Stomach (tissue), 4 donors: ENCODE measurements at regions not wholly inside any gene's neighbourhood (a gene's known extent, or its start where the extent isn't known, plus 50 kb on each side); places are given as distances from the start of the nearest gene placed in this dataset.

Experiments used
- EP300 ChIP-seq: sonication (generic); formaldehyde crosslinking; IDR thresholded peaks from one replicate; pipeline ENCODE4 v1.6.1; 2017; ENCODE audit warnings: antibody characterized with exemption
- POLR2A ChIP-seq, 4 donors: fragments of 450-650 bp; IDR thresholded peaks; one replicate each; pipeline ENCODE4 v1.6.1; 2016; ENCODE audit warnings: antibody characterized with exemption in 4 of 4, control low read depth in 2 of 4, mild to moderate bottlenecking in 1 of 4, moderate library complexity in 1 of 4
- TF ChIP-seq, protein P1 (sequence below), 7 experiments: fragments of 450-650 bp in 4 of 7; fragments of 200-600 bp in 3 of 7; sonication (generic) in 3 of 7; IDR thresholded peaks; one replicate each; pipeline ENCODE4 v1.5.1; 2016 to 2019; ENCODE audit warnings: antibody characterized with exemption in 7 of 7, control low read depth in 2 of 7, mild to moderate bottlenecking in 1 of 7

DNA sequence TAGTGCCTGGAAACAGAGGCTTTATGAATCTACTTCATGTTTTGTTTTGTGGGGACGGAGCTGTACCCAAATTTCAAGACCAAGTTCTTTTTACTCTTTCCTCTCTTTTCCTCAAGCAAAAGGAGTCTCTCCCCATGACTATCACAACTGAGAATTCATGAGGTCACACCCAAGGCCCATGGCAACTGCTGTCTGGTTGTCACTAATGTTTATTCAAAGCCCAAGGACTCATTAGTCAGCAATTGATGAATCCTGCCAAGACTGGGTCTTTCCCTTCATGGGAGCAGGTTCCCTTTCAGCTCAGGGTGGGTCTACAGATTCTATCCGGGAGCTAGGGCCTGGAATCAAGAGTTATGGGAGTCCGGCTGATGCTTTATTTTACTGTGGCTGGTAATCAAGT is 441.5 kb upstream of the PCDH20 start:
- TF ChIP-seq, protein P1, sequence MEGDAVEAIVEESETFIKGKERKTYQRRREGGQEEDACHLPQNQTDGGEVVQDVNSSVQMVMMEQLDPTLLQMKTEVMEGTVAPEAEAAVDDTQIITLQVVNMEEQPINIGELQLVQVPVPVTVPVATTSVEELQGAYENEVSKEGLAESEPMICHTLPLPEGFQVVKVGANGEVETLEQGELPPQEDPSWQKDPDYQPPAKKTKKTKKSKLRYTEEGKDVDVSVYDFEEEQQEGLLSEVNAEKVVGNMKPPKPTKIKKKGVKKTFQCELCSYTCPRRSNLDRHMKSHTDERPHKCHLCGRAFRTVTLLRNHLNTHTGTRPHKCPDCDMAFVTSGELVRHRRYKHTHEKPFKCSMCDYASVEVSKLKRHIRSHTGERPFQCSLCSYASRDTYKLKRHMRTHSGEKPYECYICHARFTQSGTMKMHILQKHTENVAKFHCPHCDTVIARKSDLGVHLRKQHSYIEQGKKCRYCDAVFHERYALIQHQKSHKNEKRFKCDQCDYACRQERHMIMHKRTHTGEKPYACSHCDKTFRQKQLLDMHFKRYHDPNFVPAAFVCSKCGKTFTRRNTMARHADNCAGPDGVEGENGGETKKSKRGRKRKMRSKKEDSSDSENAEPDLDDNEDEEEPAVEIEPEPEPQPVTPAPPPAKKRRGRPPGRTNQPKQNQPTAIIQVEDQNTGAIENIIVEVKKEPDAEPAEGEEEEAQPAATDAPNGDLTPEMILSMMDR (IDR thresholded peaks at IDR 0.05), result no peak
- TF ChIP-seq POLR2A (IDR thresholded peaks at IDR 0.05) (no peak), EP300 (no peak)
